ENCODE measurements at regions not wholly inside any gene's neighbourhood (a gene's known extent, or its start where the extent isn't known, plus 50 kb on each side); places are given as distances from the start of the nearest gene placed in this dataset.
"Not testable (repeated sequence)": the region's sequence is repeated elsewhere in the genome, so short reads cannot be mapped to it uniquely, and the experiment has no call there.

DNA sequence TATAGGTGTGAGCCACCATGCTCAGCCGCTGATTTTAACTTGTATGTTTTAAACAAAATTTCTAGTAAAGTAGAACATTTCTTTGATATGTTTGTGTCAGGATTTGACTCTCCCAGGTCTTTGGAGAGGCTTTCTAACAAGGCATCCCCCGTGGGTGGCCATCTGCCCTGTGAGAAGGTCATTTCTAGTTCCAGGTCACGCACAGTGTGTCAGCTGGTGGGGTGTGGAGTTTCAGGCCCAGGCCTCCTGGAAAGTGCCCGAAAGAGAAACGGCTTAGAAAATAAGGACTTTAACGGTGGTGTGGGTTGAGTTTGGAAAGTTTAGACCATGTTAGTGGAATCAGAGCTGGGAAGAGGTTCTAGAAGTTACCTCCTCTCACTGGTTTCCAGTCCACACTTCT, 61.0 kb downstream of the SPDYE17 start:
- DNase-seq: not testable (repeated sequence)

DNA sequence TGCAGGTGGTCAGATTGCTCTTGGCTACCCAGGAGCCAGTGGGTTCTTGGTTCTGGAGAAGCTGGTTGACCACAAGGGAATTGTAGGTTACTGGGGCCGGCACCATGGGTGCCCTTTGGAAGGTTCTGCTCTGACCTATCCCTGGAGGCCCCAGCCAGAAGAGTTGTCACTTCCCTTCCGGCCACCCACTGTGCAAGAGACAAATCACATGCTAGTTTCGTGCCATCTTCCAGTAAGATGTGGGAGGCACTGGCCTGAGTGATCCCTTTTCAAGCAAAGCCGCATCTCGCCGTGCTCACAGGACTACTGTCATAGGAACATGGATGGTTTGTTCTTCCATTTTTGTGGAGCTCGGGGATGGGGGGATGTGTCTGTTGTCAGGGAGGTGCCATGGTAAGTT, 62.3 kb downstream of the SPDYE17 start:
- DNase-seq: not testable (repeated sequence)

DNA sequence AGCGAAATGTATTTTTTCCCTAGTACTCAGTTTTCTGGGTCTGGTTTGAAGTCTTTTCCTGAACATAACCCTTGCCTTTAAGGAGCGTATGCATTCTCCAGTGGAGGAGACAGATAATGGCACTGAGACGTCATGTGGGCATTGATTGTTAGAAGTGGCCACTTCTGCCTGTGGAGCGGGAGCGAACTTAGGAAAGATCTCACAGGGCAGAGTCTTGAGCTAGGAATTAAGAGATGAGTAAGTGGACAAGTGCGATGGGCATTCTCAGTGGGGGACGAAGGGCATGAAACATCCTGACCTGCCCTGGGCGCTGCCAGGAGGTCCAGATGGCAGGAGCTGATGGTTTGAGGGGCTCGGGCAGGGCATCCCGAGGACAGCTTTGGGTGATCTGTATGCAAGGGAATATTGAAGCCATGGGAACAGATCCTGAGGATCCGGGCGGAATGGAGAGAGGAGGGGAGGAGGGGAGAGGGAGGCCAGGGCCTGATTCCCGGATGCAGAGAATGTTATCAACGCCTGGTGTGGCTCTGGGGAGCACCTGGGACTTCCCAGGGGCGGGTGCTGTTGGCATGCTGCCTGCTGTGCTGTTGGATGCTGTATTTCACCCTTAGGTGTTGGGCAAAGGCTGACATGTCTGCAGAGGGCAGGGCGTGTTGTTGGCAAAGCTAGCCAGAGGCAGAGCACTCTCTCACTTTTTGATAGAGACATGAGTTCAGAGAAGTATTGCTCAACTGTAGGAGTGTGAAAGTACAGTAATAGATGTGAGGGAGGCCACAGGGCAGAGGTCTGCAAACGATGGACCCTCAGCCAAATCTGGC, 66.2 kb downstream of the SPDYE17 start:
- DNase-seq: not testable (repeated sequence)

DNA sequence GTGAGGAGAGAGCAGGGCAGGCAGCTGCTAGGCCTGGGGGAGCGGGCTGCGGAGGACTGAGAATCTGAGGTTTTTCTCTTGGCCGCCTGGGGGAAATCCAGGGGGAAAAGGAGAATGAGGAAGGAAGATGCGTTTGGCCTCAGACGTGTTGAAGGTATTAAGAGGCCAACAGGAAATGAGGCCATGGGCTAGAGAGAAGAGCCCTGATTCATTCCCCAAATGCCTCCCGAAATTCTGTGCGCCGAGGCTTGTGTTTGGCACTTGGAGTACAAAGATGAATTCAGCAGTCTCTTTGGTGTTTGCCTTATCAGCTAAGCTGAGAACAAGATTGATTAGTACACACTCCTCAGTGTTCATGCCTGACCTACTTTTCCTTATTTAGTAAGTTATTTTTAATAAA, 68.1 kb downstream of the SPDYE17 start:
- DNase-seq: not testable (repeated sequence)

DNA sequence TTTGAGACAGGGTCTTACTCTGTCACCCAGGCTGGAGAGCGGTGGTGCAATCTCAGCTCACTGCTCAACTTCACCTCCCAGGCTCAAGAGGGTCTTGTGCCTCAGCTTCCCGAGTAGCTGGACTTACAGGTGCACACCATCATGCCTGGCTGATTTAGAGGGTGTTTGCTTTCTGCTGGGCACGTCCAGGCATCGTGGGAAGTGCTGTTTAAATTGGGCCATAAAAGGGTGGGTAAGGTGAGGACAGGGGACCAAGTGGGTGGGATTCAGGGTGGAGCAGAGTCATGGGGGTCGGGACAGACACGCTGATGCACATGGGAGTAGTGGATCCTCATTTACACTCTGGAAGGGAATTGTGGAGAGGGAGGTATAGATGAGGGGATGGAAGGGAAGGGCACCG, 69.1 kb downstream of the SPDYE17 start:
- not testable (repeated sequence) for DNase-seq

DNA sequence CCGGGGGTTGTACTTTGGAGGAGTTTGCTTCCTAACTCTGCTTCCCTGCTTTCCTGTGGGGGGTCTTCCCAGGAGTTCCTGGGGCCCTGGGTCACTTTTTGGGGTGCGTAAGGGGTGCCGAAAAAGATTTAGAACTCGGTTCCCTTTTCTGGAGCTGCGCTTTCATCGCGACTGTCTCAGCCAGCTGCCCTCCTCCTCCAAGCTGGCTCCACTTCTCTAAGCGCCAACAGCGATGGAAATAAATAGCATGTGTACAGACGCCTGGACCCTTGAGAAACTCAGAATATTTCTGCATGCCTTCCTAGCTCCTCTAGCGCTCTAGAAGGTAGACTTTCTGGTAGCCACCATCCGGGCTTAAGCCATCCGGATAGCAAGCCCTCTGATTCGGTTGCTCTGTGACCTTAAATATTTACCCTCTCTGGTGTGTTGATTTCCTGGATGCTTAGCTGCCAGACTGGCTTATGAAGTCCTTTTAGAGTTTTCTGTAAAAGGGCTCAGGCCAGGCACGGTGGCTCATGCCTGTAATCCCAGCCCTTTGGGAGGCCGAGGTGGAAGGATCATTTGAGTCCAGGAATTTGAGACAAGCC, 71.7 kb downstream of the SPDYE17 start:
- not testable (repeated sequence) for DNase-seq

DNA sequence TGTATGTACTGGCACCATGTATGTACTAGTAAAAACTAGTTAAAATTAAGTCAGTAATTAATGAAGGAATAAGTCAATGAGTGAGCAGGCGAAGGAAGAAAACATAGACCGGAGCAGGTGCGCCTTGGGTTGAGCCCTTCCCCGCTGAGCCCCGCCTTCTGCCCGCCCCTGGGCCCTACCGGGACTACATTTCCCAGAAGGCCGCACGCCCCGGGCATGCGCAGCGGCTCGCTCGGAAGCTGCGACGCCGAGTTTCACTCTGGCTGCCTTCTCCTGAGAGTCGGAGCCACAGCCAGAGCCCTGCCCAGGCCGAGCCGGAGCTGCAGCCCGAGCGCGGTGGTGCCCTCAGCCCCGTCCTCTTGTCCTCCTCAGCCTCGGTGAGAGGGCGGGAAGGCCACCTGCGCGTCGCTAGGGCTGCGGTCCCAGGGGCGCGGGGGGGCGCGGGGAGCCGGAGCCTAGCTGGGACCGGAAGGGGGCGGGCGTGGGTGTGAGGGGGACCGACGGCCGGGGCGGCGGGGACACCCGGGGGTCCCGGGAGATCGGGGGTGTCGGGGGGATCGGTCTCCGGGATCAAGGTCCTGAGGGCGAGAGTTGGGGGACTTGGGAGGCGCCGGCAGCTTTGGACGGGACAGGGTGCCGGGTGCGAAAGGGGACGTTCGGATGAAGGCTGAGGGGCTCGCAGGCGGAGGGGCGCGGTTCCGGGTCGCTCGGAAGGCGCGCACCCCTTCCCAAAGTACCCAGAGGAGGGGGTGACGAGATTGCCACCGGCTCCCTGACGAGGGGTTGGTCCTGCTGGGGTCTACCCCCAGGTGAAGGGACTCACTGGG, 72.4 kb downstream of the SPDYE17 start:
- not testable (repeated sequence) for DNase-seq

DNA sequence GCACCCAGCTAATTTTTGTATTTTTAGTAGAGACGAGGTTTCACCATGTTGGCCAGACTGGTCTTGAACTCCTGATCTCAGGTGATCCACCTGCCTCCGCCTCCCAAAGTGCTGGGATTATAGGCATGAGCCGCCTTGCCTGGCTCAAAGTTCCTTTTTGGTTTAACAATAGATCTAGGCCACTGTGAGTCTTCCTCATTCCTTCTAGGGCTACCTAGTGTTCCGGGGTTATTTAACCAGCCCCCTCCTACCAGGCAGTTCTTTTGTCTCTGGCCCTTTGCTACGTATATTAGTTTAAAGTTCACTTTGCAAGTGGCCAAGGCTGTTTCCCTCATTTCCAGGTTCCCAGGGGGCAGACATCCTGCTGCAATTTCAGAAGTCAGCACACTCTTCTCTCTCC, 75.6 kb downstream of the SPDYE17 start:
- DNase-seq: not testable (repeated sequence)

DNA sequence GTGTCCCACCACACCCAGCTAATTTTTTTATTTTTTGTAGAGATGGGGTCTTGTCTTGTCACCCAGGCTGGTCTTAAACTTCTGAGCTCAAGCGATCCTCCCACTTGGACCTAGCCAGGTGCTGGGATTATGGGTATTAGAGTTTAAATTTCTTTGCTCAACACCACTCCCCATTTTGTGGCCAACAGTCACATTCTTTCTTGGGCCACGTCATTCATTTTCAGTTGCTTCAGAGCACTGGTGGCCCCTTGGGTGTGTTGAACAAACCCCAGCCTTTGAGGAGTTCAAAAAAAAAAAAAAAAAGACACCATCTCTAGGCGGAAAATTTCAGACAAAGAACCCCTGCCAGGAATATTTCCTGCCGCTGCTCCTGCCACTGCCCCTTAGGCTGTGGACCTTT, 77.0 kb downstream of the SPDYE17 start:
- DNase-seq: not testable (repeated sequence)

DNA sequence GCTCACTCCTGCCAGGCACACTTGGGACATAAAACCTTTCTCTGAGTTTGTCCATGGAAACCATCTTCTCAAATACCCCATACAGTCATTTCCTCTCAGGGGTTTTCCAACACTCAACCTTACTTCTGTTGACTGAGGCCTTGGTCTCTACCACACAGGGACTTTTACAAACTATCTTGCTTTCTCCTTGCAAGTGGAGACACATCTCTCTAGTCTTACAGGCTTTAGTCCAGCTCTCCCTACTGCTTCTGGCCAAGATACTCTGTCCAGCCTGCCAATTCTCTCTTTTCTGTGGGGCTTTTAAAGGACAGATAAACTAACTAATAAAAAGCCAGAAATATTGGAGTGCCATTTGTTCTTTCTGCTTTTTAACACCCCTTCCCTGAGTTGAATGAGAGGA, 87.6 kb downstream of the SPDYE17 start:
- DNase-seq: peak; percentile 32

DNA sequence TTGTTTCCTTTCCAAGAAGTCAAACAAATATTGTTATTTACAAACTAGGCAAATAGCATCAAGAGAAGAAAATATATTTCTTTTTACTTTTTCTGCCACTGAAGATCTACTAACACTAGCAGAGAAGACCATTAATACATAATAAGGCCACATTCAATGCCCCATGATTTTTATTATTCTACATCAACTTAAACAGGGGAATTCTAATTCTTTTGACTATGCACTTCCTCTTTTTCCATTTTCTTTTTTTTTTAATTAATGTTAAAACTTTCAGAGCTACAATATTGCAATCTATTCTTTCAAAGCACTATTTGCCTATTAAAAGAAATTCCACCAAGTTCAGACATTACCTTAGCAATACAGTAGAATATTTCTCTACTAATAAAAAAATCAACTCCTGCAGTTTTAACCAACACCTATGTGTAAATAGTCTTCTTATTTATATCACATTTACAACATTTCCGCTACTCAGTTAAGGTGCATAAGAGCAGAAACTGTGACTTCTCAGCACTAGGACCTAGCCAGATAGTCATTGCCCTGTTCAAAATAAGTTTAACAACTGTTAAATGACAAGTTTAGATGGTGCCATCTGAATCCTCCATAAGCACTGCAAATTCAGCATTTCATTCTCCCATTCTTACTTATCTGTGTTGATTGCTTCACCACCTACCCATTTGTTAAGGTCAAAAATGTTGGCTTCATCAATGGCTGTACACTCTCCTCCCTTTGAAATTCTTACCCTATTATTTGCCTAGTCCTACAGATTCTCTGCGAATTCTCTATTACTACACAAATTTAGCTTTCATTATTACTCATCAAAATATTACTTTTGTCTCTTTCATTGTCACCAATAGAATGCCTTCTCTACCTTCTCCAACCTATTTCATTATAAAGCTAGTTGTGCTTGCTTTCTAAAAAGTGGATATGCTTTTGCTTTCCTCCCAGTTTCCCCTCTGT, 90.1 kb downstream of the SPDYE17 start:
- not testable (repeated sequence) for DNase-seq

DNA sequence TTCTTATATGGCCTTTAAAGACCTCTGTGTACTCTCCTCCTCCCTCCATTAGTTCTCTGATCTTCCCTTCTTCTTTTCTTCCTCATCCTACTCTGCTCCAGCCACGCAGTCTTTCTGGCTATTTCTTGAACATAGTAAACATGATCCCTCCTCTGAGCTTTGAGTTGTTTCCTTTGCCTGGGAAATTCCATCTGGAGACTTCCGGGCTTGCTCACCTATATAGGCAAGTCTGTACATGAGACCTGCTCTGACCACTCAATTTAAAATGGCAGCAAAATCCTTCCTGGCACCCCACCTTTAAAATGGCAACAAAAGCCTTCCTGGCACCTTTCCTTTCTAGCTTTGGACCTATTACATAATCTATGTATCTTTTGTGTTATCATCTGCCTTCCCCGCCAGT, 94.4 kb downstream of the SPDYE17 start:
- DNase-seq: not testable (repeated sequence)

DNA sequence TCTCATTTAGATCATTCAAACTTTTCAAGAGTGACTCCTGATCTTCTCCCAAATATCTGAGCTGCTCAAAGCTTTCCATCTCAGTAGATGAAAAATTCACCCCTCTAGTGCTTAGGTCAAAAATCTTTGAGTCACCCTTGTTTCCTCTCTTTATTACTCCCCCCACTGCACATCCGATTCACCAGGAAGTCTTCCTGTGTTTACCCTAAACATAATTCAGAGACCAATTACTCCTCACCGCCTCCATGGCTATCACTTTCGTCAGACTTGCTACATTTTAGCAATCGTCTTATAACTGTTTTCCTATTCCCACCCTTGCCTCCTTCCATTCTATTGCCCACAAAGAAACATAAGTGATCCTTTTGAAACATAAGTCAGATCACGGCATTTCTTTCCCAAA, 94.8 kb downstream of the SPDYE17 start:
- DNase-seq: not testable (repeated sequence)

DNA sequence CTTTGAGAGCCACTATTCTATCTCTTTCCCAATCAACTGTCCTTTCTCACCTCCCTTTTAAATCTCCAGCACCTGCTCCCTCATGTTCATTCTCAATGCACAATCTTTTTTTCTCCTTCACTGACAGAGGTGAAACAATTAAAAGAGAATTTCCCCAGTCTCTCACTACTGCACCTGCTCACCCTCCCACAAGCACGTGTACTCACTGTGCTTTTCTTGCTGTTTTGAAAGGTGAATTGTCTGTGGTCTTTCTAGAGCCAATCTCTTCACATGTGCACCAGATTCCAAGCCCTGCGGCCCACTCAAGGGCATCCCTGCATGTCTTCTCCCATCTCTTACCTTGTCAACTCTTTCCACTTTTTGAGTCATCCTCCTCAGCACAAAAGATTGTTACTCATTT, 95.8 kb downstream of the SPDYE17 start:
- not testable (repeated sequence) for DNase-seq

DNA sequence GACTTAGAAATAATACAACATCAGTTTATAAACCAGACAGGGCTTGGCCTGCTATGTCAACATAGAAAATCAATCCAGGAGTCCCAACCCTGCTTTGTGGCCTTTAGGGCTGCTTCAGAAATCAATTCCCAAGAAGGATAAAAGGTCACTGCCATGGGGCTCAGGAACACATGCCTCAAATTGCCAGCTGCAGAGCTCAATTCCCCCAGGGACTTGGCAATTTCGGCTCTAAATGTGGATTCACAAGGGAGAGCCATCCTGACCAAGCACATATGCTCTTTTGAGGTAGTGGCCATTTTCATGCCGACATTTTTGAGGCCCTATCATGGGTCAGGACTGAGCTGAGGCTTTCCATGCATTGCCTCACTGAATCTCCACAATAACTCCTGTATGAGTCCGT, 97.5 kb downstream of the SPDYE17 start:
- not testable (repeated sequence) for DNase-seq

DNA sequence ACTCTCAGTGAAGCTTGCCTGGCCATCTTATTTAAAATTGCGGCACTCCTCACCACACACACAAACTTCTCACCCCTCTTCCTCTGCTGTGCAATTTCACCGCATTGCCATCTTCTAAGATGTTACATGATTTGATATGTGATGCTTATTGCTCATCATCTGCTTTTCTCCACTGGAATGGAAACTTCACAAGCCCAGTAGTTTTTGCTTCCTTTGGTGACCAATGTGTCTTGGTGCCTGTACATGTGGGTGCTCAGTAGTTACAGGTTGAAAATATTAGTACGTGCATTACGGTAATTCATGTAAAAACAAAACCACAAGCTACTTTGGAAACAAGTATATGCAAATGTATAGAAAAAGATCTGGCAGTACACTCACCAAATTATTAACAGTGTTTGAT, 99.2 kb downstream of the SPDYE17 start:
- DNase-seq: peak; percentile 42

DNA sequence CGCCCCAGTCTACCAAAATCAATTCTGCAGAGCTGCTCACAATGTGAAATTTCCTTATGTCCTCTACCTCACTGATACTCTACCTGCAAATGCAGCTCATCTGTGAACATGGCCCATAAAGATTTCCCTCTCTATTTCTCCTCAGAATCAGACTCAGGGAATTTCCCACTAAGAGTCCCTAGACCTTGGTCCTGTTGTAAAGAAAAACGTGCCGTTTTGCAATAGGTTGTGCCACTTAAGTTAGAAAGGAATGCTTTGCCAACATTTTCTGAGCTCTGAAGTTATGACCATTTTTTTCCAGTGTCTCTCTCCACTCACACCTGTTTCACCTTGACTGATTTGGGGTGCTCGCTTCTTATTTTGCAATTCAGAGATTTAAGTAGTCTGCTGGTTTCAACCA, 100.7 kb downstream of the SPDYE17 start:
- not testable (repeated sequence) for DNase-seq

DNA sequence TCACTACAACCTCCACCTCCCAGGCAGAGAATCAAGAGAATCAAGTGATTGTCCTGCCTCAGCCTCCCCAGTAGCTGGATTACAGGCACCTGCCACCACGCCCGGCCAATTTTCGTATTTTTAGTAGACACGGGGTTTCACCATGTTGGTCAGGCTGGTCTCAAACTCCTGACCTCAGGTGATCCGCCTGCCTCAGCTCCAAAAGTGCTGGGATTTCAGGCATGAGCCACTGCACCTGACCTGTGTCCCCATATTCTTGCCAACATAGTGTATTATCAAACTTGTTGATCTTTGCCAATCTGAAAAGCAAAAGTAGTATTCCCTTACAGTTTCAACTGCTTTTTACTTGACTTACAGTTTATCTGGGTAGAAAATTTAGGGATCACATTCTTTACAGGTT, 101.7 kb downstream of the SPDYE17 start:
- not testable (repeated sequence) for DNase-seq

DNA sequence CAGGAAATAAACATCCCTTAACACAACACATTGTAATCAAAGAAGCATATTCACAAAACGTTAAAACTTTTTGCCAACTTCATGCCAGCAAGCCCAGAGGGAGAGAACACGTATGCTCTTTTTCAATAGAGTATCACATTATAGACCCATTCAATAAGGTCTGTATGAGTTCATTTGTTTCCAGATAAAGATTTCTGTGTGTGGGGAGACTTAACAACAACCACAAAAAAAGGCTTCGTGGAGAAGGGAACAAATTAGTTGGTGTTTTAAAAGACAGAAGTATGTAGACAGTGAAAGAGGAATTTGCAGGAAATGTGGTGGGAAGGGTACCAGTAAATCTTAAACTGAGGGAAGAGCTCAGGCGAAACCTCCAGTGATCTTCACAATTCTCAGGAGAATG, 103.4 kb downstream of the SPDYE17 start:
- DNase-seq: not testable (repeated sequence)

DNA sequence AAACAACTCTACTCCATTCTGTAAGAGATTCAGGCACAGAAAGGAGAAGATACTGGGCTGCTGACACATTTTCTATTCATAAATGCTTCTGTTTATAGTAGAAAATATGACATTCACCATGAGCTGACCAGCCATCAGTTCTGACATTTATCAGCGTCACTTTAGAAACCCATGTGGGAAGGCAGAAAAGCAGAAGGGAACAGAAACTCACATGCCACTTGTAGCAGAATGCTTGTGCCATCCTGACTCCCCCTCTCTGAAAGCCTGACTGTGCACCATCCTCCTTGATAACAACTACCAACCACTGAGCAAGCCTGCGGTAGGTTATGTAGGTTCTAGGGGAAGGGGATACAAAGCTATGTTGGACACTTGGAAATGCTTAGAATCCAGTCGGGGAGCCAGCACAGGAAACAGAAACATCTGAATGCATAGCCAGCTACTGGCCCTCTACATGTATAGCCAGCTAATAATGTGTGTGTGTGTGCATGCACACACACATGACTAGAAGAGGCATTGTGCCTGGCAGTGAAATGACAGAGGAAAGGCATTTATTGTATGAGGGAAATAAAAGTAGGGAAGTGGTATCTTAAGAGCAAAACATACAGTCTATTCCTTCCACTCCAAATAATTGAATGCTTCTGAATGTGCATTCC, 104.3 kb downstream of the SPDYE17 start:
- not testable (repeated sequence) for DNase-seq

DNA sequence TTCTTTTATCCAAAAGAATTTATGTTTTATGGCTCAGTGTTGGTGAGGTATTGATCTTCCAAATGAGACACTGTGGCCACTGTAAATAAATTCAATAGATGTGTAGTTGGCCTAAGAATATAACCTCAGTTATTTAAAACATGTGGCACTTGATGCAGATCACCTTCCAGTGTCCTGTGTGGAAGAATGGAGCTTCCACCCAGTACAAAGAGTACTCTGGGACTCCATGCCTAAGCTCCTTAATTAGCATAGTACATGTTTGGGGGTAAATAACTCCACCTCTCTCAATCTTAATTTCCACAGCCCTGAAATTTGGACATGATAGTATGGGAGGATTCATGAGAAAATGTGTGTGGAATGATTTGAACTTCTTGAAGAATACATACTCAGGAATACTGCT, 105.7 kb downstream of the SPDYE17 start:
- DNase-seq: not testable (repeated sequence)

DNA sequence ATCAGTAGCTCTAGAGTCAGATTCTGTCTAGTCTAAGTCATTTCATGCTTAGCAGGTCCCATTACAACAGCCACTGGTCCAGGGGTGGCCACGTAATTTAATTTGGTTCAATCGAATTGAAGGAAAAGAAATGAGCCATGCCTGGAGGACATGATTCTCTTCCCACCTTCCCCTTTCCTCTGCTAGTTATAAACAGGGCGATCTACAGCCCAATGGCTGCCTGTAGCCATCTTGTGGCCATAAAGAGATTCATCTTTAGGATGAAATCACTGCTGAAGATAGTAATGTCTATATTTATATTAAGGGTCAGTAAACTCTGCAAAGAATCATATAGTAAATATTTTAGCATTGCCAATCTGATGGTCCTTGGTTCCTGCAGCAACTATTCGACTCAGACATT, 107.4 kb downstream of the SPDYE17 start:
- DNase-seq: not testable (repeated sequence)

Measured in activated CD4-positive, alpha-beta T cell treated with anti-CD3 and anti-CD28 coated beads, Interleukin-2, amount 50 U/mL, for 16 hours (primary cell).